ENCODE measurements at regions not wholly inside any gene's neighbourhood (a gene's known extent, or its start where the extent isn't known, plus 50 kb on each side); places are given as distances from the start of the nearest gene placed in this dataset.

DNA sequence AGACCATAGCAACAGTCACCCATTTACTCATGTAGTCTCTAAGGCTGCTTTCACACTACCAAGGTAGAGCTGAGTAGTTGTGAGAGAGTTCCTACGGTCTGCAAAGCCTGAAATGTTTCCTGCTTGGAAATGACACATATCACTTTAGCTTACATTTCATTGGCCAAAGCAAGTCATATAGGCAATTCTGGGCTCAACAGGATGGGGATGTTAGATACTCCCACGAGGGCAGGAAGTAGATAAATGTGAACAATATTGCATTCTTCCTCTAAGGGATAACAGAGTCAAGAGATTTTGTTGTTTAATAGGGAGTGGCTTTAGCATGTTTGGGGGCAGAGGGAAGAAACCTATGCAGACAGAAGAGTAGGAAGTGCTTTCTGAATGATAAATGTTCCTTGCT lies 355.6 kb upstream of the THRB start:
- DNase-seq = no peak

GRCh38 chr3:24853685-24854490 lies 359.2 kb upstream of the THRB start:
- DNase-seq = no peak

DNA sequence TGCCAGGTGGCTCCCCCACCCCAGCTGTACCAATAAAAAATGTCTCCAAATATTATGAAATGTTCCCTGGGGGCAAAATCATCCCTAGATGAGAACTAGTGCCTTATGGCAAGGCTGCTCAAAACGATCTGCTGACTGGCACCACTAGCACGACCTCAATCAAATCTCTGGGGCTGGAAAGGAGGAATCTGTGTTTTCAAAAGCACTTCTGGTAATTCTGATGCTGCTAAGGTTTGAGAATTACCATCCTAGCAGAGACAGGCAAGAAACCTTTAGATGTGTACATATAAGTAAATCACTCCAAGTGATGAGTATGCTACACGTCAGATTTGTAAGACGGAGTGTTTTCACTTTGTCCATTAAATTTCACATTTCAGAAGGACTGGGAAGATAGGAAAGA lies 360.1 kb upstream of the THRB start:
- no peak for DNase-seq

DNA sequence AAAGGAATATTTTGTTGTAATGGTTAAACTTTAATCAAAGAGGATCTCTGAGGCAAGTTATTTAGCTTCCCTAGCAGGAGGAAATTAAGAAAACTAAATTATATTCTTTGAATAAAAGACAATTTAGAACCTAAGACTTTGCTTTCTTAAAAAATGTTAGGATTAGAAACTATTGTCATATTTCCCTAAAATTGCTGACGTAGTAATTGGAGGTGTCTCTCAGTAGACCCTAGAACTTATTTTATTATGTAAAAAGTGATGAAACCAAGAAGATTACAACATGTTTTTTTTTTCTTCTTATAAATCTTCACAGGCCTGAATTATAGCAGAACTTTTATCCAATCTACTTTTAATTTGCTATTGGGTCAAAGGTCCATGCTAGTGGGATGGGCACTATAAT lies 363.3 kb upstream of the THRB start:
- DNase-seq = no peak

DNA sequence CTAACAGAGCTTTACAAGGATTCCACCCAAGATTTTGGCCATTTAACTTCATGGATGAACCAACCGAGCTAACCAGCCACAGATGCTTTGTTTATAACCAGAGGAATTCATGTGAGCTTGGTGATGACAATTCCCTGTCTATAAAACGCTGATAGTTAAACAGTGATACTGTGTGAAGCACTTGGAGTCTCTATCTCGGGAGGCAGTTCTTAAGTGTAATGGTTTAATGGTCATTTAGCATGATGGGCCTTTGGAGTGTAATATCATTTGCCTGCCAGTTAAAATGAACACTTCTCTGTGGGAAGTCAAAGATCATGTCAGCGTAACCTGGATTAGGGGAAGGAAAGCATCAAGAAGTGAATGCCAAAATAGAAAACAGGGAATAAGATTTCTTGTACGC lies 368.6 kb upstream of the THRB start:
- no peak for DNase-seq

GRCh38 chr3:24867783-24868182 lies 373.1 kb upstream of the THRB start:
- no peak for DNase-seq

GRCh38 chr3:24881239-24881638 lies 386.6 kb upstream of the THRB start:
- DNase-seq = no peak

GRCh38 chr3:24886501-24886900 lies 391.9 kb upstream of the THRB start:
- no peak for DNase-seq

DNA sequence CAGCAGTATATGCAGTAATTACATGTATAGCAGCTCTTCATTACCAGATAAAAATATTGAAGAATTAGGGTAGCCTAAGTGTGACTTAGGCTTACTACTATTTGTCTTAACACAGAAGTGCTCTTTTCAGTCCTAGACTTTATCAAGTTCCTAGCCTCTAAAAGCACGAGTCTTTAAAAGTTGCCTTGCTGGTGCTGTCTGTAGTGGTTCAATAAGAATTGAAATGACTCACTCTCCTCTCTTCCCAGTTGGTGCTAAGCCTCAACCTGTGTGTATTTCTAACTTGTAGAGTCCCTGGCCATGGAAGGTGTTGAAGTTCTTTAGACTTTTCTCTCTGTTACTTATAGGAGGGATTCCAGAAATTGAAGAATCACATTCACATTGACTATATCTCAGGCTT lies 395.4 kb upstream of the THRB start:
- DNase-seq = no peak

- DNase-seq = no peak
Observed at GRCh38 chr3:24899373-24899772, 404.7 kb upstream of the THRB start.

DNA sequence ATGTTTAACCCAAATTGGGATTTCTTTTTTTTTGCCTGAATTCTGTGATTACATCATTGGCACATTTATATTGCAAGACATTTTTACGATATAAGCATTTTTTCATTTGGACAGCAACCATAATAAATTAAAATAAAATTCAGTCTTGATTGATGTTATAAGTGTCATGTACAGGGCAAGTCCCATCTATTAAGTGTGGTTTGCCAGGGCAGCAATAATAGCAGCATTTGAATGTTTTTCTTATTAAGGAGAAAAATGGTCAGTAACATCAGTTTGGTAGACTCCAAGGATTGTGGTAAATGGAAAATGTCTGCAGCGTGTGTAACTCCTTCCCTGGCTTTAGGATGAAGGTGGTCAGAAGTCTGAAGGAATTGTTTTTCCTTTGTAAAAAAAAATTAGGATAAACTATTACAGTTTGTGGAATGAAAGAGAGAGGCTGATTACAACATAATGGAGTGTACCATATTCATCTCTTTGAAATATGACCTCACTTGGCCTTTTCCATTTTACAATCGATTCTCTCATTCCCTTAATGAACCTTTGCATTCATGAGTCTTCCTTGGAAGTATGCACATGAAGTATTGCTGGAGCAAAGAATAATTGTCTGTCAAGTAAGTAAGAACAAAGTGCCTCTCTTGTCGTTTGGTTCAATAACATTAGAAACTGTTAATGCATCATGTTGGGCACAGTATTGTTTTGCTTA lies 405.4 kb upstream of the THRB start:
- no peak for DNase-seq

DNA sequence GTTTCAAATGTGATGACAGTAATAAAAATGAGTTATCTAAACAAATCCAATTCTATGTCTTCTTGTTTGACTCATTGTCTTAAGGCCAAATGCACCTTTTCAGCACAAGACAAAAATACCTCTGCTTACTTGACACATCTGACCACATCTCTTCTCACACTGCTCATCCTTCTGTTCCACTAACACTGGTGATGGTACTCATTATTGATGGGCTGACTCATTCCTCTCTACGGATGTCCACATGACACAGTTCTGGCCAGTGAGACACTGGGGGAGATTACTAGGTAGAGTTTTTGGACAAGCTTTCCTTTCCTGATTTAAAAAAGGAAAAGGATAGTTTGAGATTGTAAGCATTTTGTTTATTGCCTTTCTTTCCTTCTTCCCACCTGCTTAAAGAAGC lies 410.6 kb upstream of the THRB start:
- DNase-seq = no peak

GRCh38 chr3:24907106-24907505 lies 412.5 kb upstream of the THRB start:
- DNase-seq = no peak

GRCh38 chr3:24911076-24911475 lies 416.4 kb upstream of the THRB start:
- no peak for DNase-seq

DNA sequence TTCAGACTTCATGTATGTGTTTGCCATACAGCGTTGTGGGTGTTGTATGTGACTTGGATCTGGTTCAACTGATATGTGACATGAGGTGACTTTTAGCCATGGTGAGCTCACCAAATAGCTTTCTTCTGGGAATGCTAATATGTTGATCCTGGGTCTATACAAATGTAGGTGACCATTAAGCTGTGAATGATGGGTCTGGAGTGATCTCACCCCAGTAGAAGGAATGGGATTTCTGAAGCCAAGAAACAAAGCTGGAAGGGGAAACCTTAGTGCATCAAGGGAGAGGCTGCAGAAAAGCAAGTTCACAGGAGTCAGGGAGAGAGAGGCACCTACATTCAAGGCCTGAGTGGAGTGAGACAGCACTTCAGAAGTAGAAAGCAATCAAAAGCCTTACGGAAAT lies 421.0 kb upstream of the THRB start:
- no peak for DNase-seq

- no peak for DNase-seq
Observed at GRCh38 chr3:24917908-24918307, 423.3 kb upstream of the THRB start.

GRCh38 chr3:24923570-24923969 lies 428.9 kb upstream of the THRB start:
- no peak for DNase-seq

- DNase-seq = no peak
Observed at GRCh38 chr3:24929521-24929920, 434.9 kb upstream of the THRB start.

DNA sequence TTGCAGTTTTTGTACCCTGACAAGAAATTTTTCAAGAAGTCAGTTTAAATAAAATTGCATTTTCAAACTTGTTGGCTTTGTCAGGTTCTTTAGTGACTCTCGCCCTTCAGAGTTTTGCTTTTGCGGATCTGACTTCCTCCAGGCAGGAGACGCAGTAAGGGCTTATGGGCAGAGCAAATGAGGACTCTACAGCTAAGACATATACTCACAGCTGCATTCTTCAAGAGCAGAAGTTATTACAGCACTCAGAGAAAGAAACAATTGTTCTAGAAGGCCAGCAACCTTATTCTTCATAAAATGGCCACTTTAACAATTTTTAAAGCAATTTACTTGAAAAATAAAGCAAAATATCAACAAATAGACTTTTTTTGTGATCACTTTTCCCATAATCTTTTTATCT lies 438.8 kb upstream of the THRB start:
- no peak for DNase-seq

DNA sequence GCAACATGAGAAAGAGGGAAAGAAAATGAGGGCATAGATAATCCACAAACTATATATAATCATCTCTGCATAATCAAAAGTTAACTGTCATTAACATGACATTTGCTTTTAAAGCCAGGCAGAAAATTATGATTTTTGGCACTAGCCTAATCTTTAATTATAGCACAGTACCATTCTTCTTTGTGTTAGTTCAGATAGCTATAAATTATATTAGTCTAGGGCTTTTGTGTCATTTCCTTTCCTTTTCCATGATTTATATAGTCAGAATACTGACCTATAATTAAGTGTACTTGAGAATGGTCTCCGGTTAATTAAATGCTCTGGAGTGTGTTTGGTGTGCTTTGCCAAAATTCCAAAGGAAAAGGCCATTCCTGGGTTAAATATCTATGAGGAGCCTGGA lies 441.9 kb upstream of the THRB start:
- DNase-seq = no peak

GRCh38 chr3:24937228-24937627 lies 442.6 kb upstream of the THRB start:
- no peak for DNase-seq

- no peak for DNase-seq
Observed at GRCh38 chr3:24937780-24938179, 443.1 kb upstream of the THRB start.

GRCh38 chr3:24943961-24944360 lies 449.3 kb upstream of the THRB start:
- DNase-seq = no peak

DNA sequence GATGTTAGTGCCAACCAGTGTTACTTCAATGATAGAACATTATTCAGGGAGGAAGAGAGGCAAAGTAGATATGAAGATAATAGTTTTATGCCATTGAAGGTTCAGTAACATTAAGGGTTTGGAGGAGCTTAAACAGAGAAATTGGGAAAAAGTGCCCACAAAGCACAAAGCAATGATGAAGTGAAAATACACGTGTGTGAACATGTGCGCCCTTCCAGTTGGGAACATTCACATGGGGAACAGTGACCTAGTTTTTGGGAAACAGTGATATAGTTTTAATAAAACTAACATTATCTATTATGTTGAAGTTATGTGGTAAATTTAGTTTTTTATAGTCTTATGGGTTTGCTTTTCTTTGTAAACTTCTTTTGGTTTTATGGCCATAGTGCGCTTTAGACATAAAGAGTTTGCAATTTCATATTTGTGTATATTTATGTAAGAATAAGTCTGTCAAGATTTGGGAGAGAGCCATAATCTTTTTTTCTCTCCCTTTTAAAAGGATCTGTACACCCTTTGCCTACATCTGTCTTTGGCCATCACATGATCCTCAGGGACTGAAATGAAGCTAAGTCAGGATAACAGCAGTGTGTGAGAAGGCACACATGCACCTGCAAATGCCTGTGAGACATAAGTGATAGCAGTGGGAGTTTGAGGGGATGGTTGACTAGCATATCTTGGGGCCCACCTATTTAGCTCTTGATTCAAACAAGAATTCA lies 450.3 kb upstream of the THRB start:
- no peak for DNase-seq

Measured in T-helper 9 cell (primary cell).